ENCODE measurements at regions not wholly inside any gene's neighbourhood (a gene's known extent, or its start where the extent isn't known, plus 50 kb on each side); places are given as distances from the start of the nearest gene placed in this dataset.

GRCh38 chr15:70494852-70495571, 268.3 kb downstream of the UACA start:
- no peak overlapping the region for H3K4me3 ChIP-seq (ENCODE audit: low read length)
- TF ChIP-seq ZNF274 (IDR thresholded peaks at IDR 0.05; ENCODE audit: low read depth, low read length): no peak

- no peak overlapping the region for H3K4me3 ChIP-seq (ENCODE audit: low read length)
- TF ChIP-seq ZNF274 (IDR thresholded peaks at IDR 0.05; ENCODE audit: low read depth, low read length): no peak
Measured at GRCh38 chr15:70494517-70494851, 268.9 kb downstream of the UACA start.

GRCh38 chr15:70493787-70494516, 269.4 kb downstream of the UACA start:
- TF ChIP-seq ZNF274 (IDR thresholded peaks at IDR 0.05; ENCODE audit: low read depth, low read length): no peak
- H3K4me3 ChIP-seq (ENCODE audit: low read length): no peak overlapping the region

- H3K4me3 ChIP-seq (ENCODE audit: low read length): no peak overlapping the region
- no peak for TF ChIP-seq ZNF274 (IDR thresholded peaks at IDR 0.05; ENCODE audit: low read depth, low read length)
Measured at GRCh38 chr15:70493376-70493775, 270.0 kb downstream of the UACA start.

GRCh38 chr15:70492240-70493177, 270.8 kb downstream of the UACA start:
- peak overlapping the region; percentile 20; the same call in 1 of the 2 replicates for H3K4me3 ChIP-seq (ENCODE audit: low read length)
- no peak for TF ChIP-seq ZNF274 (IDR thresholded peaks at IDR 0.05; ENCODE audit: low read depth, low read length)

GRCh38 chr15:70491641-70492040, 271.7 kb downstream of the UACA start:
- no peak for TF ChIP-seq ZNF274 (IDR thresholded peaks at IDR 0.05; ENCODE audit: low read depth, low read length)
- no peak overlapping the region; the same call in 1 of the 2 replicates for H3K4me3 ChIP-seq (ENCODE audit: low read length)

GRCh38 chr15:70491201-70491621, 272.1 kb downstream of the UACA start:
- H3K4me3 ChIP-seq (ENCODE audit: low read length): no peak overlapping the region
- TF ChIP-seq ZNF274 (IDR thresholded peaks at IDR 0.05; ENCODE audit: low read depth, low read length): no peak

- no peak for TF ChIP-seq ZNF274 (IDR thresholded peaks at IDR 0.05; ENCODE audit: low read depth, low read length)
- no peak overlapping the region for H3K4me3 ChIP-seq (ENCODE audit: low read length)
Measured at GRCh38 chr15:70490838-70491155, 272.6 kb downstream of the UACA start.

- H3K4me3 ChIP-seq (ENCODE audit: low read length): no peak overlapping the region
- TF ChIP-seq ZNF274 (IDR thresholded peaks at IDR 0.05; ENCODE audit: low read depth, low read length): no peak
Measured at GRCh38 chr15:70490148-70490837, 273.1 kb downstream of the UACA start.

GRCh38 chr15:70488941-70489848, 274.2 kb downstream of the UACA start:
- no peak for TF ChIP-seq ZNF274 (IDR thresholded peaks at IDR 0.05; ENCODE audit: low read depth, low read length)
- no peak overlapping the region for H3K4me3 ChIP-seq (ENCODE audit: low read length)

GRCh38 chr15:70488002-70488605, 275.3 kb downstream of the UACA start:
- no peak for TF ChIP-seq ZNF274 (IDR thresholded peaks at IDR 0.05; ENCODE audit: low read depth, low read length)
- H3K4me3 ChIP-seq (ENCODE audit: low read length): no peak overlapping the region

GRCh38 chr15:70487387-70487740, 276.0 kb downstream of the UACA start:
- no peak overlapping the region for H3K4me3 ChIP-seq (ENCODE audit: low read length)
- no peak for TF ChIP-seq ZNF274 (IDR thresholded peaks at IDR 0.05; ENCODE audit: low read depth, low read length)
